NCI-H1048 (cell line): ENCODE measurements at regions not wholly inside any gene's neighbourhood (a gene's known extent, or its start where the extent isn't known, plus 50 kb on each side); places are given as distances from the start of the nearest gene placed in this dataset.
"Not testable (repeated sequence)": the region's sequence is repeated elsewhere in the genome, so short reads cannot be mapped to it uniquely, and the experiment has no call there.

Experiments used
- DNase-seq: peaks from one replicate; lab custom pipeline; 2025; lab: John Stamatoyannopoulos, UW

GRCh38 chr9:36462245-36462644 is 62.2 kb upstream of the RNF38 start:
- no peak for DNase-seq

GRCh38 chr9:36461323-36461722 is 61.3 kb upstream of the RNF38 start:
- no peak for DNase-seq

GRCh38 chr9:36458430-36458915 is 58.4 kb upstream of the RNF38 start:
- DNase-seq: not testable (repeated sequence)

- DNase-seq: no peak
Measured at GRCh38 chr9:36457836-36458429, 57.9 kb upstream of the RNF38 start.

GRCh38 chr9:36456480-36457065 is 56.5 kb upstream of the RNF38 start:
- DNase-seq: no peak

- no peak for DNase-seq
Measured at GRCh38 chr9:36451949-36452348, 51.9 kb upstream of the RNF38 start.

GRCh38 chr9:36450110-36450732 is 50.2 kb upstream of the RNF38 start:
- DNase-seq: no peak
